ENCODE measurements at regions not wholly inside any gene's neighbourhood (a gene's known extent, or its start where the extent isn't known, plus 50 kb on each side); places are given as distances from the start of the nearest gene placed in this dataset.
"Not testable (repeated sequence)": the region's sequence is repeated elsewhere in the genome, so short reads cannot be mapped to it uniquely, and the experiment has no call there.

DNA sequence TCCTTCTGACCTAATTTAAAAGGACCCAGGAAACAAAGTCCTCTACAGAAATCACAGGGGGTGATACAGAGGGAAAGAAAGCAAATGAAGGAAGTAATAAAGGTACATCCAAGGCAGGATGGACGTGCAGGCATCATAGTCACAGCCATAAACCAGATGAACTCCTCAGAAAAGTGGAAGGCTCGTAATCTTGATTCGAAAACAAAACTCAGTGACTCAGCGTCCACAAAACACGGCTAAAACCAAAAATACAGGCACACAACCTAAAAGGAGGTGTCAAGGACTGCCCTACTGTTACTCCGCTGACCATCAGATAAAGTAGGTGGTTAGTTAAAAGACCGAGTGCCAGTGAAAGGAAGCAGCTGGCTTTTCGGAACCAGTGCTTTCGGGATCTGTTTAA, 81.5 kb downstream of the TRIM69 start:
- in situ Hi-C loops (cut with HindIII; ENCODE audit: low pct_ligation_motif_present, low sequenced_read_pairs); H3K4me3 ChIP-seq (ENCODE audit: low read depth, low read length); DNase-seq; H3K27ac ChIP-seq; H3K36me3 ChIP-seq (replicated peaks); H3K27me3 ChIP-seq (replicated peaks): not testable (repeated sequence)

GRCh38 chr15:44819331-44819987, 83.1 kb downstream of the TRIM69 start:
- DNase-seq; in situ Hi-C loops (cut with HindIII; ENCODE audit: low pct_ligation_motif_present, low sequenced_read_pairs); H3K27me3 ChIP-seq (replicated peaks); H3K36me3 ChIP-seq (replicated peaks); H3K27ac ChIP-seq; H3K4me3 ChIP-seq (ENCODE audit: low read depth, low read length): not testable (repeated sequence)

GRCh38 chr15:44820535-44820934, 84.2 kb downstream of the TRIM69 start:
- H3K36me3 ChIP-seq (replicated peaks); DNase-seq; H3K4me3 ChIP-seq (ENCODE audit: low read depth, low read length); in situ Hi-C loops (cut with HindIII; ENCODE audit: low pct_ligation_motif_present, low sequenced_read_pairs); H3K27me3 ChIP-seq (replicated peaks); H3K27ac ChIP-seq: not testable (repeated sequence)

- H3K27ac ChIP-seq; DNase-seq; in situ Hi-C loops (cut with HindIII; ENCODE audit: low pct_ligation_motif_present, low sequenced_read_pairs); H3K4me3 ChIP-seq (ENCODE audit: low read depth, low read length); H3K27me3 ChIP-seq (replicated peaks); H3K36me3 ChIP-seq (replicated peaks): not testable (repeated sequence)
Measured at GRCh38 chr15:44820967-44821366, 84.6 kb downstream of the TRIM69 start.

DNA sequence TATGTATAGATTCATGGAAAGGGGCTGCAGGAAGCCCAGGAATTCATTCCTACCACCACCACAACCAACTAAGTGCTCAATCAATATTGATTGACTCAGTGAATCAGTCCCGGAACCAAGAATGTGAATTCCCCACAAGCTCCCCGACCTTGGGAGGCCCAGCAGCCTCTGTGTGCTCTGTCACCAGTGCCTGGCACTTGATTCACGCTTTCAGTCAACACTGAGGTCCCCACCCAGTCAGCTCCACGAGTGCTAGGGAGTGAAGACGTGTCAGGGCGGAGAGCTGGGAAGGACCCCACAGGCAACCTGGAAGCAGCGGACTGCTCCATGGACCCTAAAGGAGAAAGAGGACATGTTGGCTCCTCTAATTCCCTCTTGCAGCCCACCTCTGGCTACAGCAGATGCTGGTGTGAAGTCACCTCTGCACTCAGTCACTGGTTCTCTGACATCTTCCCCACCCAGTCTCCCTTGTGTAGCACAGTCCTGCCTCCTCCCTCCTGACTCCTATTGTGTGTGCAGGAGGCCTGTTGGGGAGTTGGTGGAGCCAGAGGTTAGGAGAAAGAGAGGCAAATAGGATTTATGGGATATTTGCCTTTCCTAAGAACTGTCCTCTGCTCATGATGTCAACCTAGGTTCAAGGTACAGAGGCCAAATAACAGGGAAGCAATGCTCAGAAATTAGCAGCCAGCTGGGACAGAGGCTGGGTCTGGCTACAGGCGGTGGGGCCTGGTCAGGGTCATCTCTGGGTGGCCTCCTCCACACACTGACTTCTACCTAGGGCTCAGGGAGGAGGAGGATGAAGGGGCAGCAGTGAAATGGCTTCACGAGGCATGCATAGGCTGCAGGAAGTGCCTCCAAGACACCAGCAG, 88.2 kb downstream of the TRIM69 start:
- in situ Hi-C loops (cut with HindIII; ENCODE audit: low pct_ligation_motif_present, low sequenced_read_pairs); DNase-seq; H3K36me3 ChIP-seq (replicated peaks); H3K27me3 ChIP-seq (replicated peaks); H3K27ac ChIP-seq; H3K4me3 ChIP-seq (ENCODE audit: low read depth, low read length): not testable (repeated sequence)

DNA sequence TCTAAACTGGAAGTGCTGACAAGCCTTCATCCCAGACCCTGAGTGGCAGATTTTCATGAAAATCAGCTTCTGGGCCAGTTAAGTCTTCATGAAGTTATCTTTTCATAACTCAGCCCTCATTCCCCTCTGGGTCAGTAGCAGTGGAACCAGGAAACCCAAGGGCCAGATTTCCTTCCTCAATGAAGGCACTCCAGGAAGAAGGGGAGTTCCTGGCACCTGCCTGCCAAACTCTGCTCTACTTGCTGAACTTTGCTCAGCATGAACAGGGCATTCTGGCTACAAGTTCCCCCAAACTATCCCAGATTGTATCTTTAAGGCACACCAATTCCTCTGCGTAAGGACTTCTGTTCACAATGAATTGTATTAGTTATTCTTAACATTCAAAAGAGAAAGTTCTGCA, 90.3 kb downstream of the TRIM69 start:
- DNase-seq; H3K27me3 ChIP-seq (replicated peaks); H3K27ac ChIP-seq; in situ Hi-C loops (cut with HindIII; ENCODE audit: low pct_ligation_motif_present, low sequenced_read_pairs); H3K4me3 ChIP-seq (ENCODE audit: low read depth, low read length); H3K36me3 ChIP-seq (replicated peaks): not testable (repeated sequence)

- H3K36me3 ChIP-seq (replicated peaks); in situ Hi-C loops (cut with HindIII; ENCODE audit: low pct_ligation_motif_present, low sequenced_read_pairs); H3K4me3 ChIP-seq (ENCODE audit: low read depth, low read length); H3K27me3 ChIP-seq (replicated peaks): not testable (repeated sequence)
- peak overlapping the region; percentile 33 for H3K27ac ChIP-seq
- peak; percentile 9 for DNase-seq
Measured at GRCh38 chr15:44828229-44828914, 92.0 kb downstream of the TRIM69 start.

DNA sequence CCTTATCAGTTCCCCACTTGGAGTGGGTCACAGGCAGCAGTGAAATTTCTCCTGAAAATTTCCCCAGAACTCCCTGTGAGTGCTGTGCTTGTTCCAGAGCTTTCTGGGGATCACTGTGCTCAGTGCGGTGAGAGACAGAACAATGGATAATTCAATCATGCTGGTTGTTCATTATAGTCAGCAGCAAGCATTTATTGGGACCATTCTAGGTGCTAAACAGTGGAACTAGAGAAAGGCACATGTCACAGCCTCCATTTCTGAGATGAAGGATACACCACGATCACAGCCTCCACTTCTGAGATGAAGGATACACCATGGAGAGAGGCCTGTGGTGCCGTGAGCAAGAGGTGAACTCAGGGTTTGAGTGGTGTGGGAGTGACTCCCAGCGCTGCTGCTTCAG, 92.8 kb downstream of the TRIM69 start:
- in situ Hi-C loops (cut with HindIII; ENCODE audit: low pct_ligation_motif_present, low sequenced_read_pairs); H3K36me3 ChIP-seq (replicated peaks); DNase-seq; H3K4me3 ChIP-seq (ENCODE audit: low read depth, low read length); H3K27me3 ChIP-seq (replicated peaks); H3K27ac ChIP-seq: not testable (repeated sequence)

DNA sequence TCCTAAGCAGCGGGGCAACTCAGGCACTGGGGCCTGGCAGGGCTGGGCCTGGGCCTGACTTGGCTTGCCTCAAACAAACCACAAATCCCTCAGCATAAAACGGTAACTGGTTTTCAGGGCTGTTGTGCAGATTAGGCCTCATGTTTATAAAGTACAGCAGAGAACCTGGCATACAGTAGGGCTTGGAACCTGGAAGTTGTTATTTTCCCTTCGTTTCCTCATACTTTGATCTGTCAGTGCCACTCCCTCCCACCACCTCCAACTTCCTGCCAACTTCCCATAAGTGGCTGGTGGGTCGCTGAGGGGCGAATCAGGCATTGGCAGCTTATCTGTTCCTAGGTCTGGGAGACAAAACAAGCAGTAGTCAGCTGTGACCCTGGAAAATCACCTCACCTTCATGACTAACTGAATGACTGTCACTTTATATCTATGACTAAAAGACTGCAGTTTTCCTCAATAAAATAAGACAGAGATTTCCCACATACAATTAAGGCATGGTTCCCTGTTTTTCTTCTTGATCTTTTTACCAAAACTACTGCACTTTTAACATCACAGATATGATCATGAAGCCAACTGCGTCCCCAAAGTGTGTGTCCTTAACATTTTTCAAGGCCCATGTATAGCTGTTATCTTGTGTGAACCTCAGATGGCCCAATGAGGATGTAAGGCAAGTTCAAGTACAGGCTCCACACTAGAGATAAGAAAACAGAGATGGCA, 94.5 kb downstream of the TRIM69 start:
- H3K36me3 ChIP-seq (replicated peaks); H3K27me3 ChIP-seq (replicated peaks); H3K4me3 ChIP-seq (ENCODE audit: low read depth, low read length); in situ Hi-C loops (cut with HindIII; ENCODE audit: low pct_ligation_motif_present, low sequenced_read_pairs): not testable (repeated sequence)
- DNase-seq, result peak; percentile 41
- peak overlapping the region; percentile 4 for H3K27ac ChIP-seq

DNA sequence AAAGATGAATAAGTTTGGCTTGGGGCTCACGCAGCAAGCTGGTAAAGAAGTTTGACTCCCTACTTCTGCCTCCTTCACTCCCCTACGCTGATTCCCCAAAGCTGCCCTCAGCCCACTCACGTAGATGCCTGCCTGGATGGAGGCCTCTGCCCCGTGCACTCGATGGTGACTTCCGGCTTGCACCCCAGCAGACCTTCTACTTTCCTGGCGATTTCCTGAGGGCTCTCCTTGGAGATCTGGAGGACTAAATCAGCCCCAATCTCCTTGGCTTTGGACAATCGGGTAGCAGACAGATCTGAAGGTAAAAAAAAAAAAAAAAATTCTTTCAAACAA, 95.0 kb downstream of the TRIM69 start:
- peak overlapping the region; percentile 4 for H3K27ac ChIP-seq
- DNase-seq, result not testable (repeated sequence)

DNA sequence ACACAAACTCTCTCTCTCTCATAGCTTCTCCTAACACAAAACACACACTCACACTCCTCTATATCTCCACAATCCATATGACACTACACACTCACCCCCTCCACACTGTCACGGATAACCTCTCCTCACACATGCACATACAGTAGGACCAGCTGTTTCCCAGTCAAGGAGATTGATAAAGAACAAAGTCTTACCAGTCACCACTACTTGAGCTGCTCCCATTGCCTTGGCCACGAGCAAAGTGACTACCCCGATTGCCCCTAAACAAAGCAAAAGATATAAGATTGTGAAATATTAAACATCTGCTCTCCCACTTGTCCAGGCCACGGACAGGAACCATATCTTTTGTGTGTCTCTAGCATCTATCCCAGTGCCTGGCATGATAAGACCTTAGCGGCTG, 95.8 kb downstream of the TRIM69 start:
- H3K27me3 ChIP-seq (replicated peaks); H3K36me3 ChIP-seq (replicated peaks); in situ Hi-C loops (cut with HindIII; ENCODE audit: low pct_ligation_motif_present, low sequenced_read_pairs); H3K27ac ChIP-seq; H3K4me3 ChIP-seq (ENCODE audit: low read depth, low read length); DNase-seq: not testable (repeated sequence)

More for the DNA sequence above, 95.0 kb downstream of the TRIM69 start:
- H3K4me3 ChIP-seq (ENCODE audit: low read depth, low read length); H3K27me3 ChIP-seq (replicated peaks); H3K36me3 ChIP-seq (replicated peaks); in situ Hi-C loops (cut with HindIII; ENCODE audit: low pct_ligation_motif_present, low sequenced_read_pairs): not testable (repeated sequence)

DNA sequence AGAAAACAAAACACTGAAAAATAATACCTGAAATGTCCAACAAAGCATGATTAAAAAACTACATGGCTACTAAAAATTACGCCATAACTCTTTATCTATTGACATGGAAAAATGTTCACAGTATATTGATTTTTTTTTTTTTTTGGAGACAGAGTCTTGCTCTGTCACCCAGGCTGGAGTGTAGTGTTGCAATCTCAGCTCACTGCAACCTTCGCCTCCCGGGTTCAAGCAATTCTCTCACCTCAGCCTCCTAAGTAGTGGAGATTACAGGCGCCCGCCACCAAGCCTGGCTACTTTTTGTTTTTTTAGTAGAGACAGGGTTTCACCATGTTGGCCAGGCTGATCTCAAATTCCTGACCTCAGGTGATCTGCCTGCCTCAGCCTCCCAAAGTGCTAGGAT, 96.8 kb downstream of the TRIM69 start:
- H3K36me3 ChIP-seq (replicated peaks); H3K27me3 ChIP-seq (replicated peaks); DNase-seq; H3K4me3 ChIP-seq (ENCODE audit: low read depth, low read length); H3K27ac ChIP-seq; in situ Hi-C loops (cut with HindIII; ENCODE audit: low pct_ligation_motif_present, low sequenced_read_pairs): not testable (repeated sequence)

- DNase-seq; H3K27ac ChIP-seq; H3K36me3 ChIP-seq (replicated peaks); H3K4me3 ChIP-seq (ENCODE audit: low read depth, low read length); H3K27me3 ChIP-seq (replicated peaks); in situ Hi-C loops (cut with HindIII; ENCODE audit: low pct_ligation_motif_present, low sequenced_read_pairs): not testable (repeated sequence)
Measured at GRCh38 chr15:44833761-44834160, 97.4 kb downstream of the TRIM69 start.

DNA sequence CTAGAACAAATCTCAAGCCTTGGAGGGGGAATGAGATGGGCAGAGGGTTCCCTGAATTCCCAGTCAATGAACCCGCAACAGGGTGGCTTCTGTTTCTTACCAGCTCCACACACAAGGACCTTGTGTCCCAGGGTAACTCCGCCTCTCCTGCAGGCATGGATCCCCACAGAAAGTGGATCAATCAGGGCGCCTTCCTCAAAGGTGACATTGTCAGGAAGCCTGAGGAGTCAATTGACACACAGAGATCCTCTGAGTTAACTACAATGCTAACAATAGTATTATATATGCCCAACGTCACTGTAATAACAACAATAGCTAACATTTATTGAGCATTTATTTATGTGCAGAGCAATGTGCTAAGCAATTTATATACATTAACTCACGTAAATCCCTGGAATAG, 98.8 kb downstream of the TRIM69 start:
- H3K36me3 ChIP-seq (replicated peaks); DNase-seq; H3K4me3 ChIP-seq (ENCODE audit: low read depth, low read length); in situ Hi-C loops (cut with HindIII; ENCODE audit: low pct_ligation_motif_present, low sequenced_read_pairs); H3K27ac ChIP-seq; H3K27me3 ChIP-seq (replicated peaks): not testable (repeated sequence)

Data from brain microvascular endothelial cell (primary cell).